Liver (tissue), 3 donors: ENCODE measurements at regions not wholly inside any gene's neighbourhood (a gene's known extent, or its start where the extent isn't known, plus 50 kb on each side); places are given as distances from the start of the nearest gene placed in this dataset.

ENCODE experiments used
- CTCF ChIP-seq: fragments of 150-350 bp; IDR thresholded peaks from 2 replicates; pipeline ENCODE4 v1.5.1; 2017; ENCODE audit warnings: improper control_type of control experiment, low read depth, low read length; ENCODE audit not compliant: missing input control
- EGR1 ChIP-seq, 2 donors: IDR thresholded peaks; 2 replicates each; pipeline ENCODE4 v1.6.1; 2016 to 2018; ENCODE audit warnings: antibody characterized with exemption in 2 of 2, low read depth in 2 of 2
- FOXA1 ChIP-seq: IDR thresholded peaks from 2 replicates; pipeline ENCODE4 v1.6.1; 2016; ENCODE audit warnings: antibody characterized with exemption
- GABPA ChIP-seq, 2 donors: IDR thresholded peaks in 1 of 2; conservative IDR thresholded peaks in 1 of 2; 2 replicates each; pipeline ENCODE4 v1.6.1; 2016; ENCODE audit warnings: antibody characterized with exemption in 2 of 2, mild to moderate bottlenecking in 1 of 2, moderate library complexity in 1 of 2
- JUND ChIP-seq, 2 donors: IDR thresholded peaks; 2 replicates each; pipeline ENCODE4 v1.6.1; 2016; ENCODE audit warnings: antibody characterized with exemption in 2 of 2
- TAF1 ChIP-seq: conservative IDR thresholded peaks from 2 replicates; pipeline ENCODE4 v1.6.1; 2016; ENCODE audit warnings: antibody characterized with exemption, mild to moderate bottlenecking
- YY1 ChIP-seq: IDR thresholded peaks from 2 replicates; pipeline ENCODE4 v1.6.1; 2016; ENCODE audit warnings: antibody characterized with exemption, mild to moderate bottlenecking
- TF ChIP-seq, protein P1 (sequence below): IDR thresholded peaks from 2 replicates; pipeline ENCODE4 v1.6.1; 2016; ENCODE audit warnings: antibody characterized with exemption
- donor health status: healthy.
- donor health status: healthy.

GRCh38 chr3:88596451-88596850, 446.7 kb downstream of the C3orf38 start:
- TF ChIP-seq GABPA (IDR thresholded peaks at IDR 0.05 in 1 of 2, conservative IDR thresholded peaks at IDR 0.05 in 1 of 2) (no peak), TAF1 (no peak), CTCF (no peak), JUND (IDR thresholded peaks at IDR 0.05) (no peak), YY1 (no peak), FOXA1 (no peak), EGR1 (IDR thresholded peaks at IDR 0.05; ENCODE audit: low read depth in 2 of 2) (no peak)
- TF ChIP-seq, protein P1, sequence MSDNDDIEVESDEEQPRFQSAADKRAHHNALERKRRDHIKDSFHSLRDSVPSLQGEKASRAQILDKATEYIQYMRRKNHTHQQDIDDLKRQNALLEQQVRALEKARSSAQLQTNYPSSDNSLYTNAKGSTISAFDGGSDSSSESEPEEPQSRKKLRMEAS, result no peak
